ENCODE measurements at regions not wholly inside any gene's neighbourhood (a gene's known extent, or its start where the extent isn't known, plus 50 kb on each side); places are given as distances from the start of the nearest gene placed in this dataset.

DNA sequence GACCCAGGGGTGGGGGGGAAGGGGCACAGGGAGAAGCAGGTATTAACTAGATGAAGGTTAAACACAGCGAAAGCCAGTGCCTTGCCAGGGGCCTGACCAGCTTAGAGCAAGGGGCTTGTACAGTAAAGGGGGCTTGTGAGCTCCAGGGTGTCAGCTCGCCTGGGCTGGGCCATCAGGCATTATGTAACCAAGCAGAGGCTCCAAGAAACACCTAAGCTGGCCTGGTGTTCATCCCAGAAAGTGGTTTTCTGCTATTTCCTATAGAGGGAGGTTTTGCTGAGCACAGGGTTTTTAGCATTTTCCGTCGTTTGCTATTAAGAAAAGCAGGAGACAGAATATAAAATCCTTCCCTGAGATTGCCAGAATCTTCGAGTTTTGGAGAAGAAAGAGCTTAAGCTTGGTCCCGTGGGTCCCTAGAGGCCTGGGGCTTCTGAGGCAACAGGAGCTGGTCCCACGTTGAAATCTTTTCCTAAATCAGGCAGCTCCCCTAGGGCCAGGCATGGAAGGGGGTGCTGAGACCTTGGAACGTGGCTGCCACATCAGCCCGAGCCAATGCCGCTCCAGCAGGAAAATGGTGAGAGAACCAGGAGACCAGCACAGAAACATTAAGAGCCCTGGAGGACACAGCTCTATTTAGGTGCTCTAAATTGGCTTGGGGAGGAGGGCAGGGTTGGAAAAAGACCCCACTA is 71.4 kb downstream of the ISG20 start:
- peaks cover 10% of the 10 kb centered on the region for H3K27me3 Mint-ChIP-seq (ENCODE audit: insufficient read depth, low read depth, poor library complexity)
- no peak overlapping the region for H3K27ac Mint-ChIP-seq
- H3K27me3 ChIP-seq (ENCODE audit: insufficient read depth) = peaks cover 18% of the 10 kb centered on the region
- no peak overlapping the region for H3K4me3 ChIP-seq
- no peaks in the 10 kb centered on the region; the same call in 1 of the 2 replicates for H3K9me2 ChIP-seq (ENCODE audit: insufficient read depth)
- DNase-seq (ENCODE audit: low spot score) (no peak), ATAC-seq (no peak)
- no peaks in the 10 kb centered on the region for H3K9me3 Mint-ChIP-seq
- peaks cover 4% of the 10 kb centered on the region; the same call in 2 of the 3 replicates for H3K4me1 Mint-ChIP-seq
- no peak overlapping the region for H3K27ac ChIP-seq (ENCODE audit: low read depth)
- 0 out of 2 replicates have a peak, but pooled peaks cover 3% of the 10 kb centered on the region for H4K20me1 ChIP-seq (replicated peaks; ENCODE audit: insufficient read depth)
- H3K4me1 ChIP-seq (ENCODE audit: insufficient read depth) = no peaks in the 10 kb centered on the region; the same call in 1 of the 2 replicates
- TF ChIP-seq, protein P1, sequence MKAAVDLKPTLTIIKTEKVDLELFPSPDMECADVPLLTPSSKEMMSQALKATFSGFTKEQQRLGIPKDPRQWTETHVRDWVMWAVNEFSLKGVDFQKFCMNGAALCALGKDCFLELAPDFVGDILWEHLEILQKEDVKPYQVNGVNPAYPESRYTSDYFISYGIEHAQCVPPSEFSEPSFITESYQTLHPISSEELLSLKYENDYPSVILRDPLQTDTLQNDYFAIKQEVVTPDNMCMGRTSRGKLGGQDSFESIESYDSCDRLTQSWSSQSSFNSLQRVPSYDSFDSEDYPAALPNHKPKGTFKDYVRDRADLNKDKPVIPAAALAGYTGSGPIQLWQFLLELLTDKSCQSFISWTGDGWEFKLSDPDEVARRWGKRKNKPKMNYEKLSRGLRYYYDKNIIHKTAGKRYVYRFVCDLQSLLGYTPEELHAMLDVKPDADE (IDR thresholded peaks at IDR 0.05) = no peak
- TF ChIP-seq STAT1 (IDR thresholded peaks at IDR 0.05; ENCODE audit: unreplicated experiment) (no peak), ZNF114 (CRISPR knock-in tag; IDR thresholded peaks at IDR 0.05) (no peak), ZNF331 (CRISPR knock-in tag; IDR thresholded peaks at IDR 0.05; ENCODE audit: low read depth) (no peak), EZH2 (IDR thresholded peaks at IDR 0.05; ENCODE audit: low read depth, unreplicated experiment) (no peak), NANOG (IDR thresholded peaks at IDR 0.05; ENCODE audit: borderline replicate concordance) (no peak), POLR2AphosphoS5 (IDR thresholded peaks at IDR 0.05; ENCODE audit: low read depth) (no peak)
- TF ChIP-seq, protein P2, sequence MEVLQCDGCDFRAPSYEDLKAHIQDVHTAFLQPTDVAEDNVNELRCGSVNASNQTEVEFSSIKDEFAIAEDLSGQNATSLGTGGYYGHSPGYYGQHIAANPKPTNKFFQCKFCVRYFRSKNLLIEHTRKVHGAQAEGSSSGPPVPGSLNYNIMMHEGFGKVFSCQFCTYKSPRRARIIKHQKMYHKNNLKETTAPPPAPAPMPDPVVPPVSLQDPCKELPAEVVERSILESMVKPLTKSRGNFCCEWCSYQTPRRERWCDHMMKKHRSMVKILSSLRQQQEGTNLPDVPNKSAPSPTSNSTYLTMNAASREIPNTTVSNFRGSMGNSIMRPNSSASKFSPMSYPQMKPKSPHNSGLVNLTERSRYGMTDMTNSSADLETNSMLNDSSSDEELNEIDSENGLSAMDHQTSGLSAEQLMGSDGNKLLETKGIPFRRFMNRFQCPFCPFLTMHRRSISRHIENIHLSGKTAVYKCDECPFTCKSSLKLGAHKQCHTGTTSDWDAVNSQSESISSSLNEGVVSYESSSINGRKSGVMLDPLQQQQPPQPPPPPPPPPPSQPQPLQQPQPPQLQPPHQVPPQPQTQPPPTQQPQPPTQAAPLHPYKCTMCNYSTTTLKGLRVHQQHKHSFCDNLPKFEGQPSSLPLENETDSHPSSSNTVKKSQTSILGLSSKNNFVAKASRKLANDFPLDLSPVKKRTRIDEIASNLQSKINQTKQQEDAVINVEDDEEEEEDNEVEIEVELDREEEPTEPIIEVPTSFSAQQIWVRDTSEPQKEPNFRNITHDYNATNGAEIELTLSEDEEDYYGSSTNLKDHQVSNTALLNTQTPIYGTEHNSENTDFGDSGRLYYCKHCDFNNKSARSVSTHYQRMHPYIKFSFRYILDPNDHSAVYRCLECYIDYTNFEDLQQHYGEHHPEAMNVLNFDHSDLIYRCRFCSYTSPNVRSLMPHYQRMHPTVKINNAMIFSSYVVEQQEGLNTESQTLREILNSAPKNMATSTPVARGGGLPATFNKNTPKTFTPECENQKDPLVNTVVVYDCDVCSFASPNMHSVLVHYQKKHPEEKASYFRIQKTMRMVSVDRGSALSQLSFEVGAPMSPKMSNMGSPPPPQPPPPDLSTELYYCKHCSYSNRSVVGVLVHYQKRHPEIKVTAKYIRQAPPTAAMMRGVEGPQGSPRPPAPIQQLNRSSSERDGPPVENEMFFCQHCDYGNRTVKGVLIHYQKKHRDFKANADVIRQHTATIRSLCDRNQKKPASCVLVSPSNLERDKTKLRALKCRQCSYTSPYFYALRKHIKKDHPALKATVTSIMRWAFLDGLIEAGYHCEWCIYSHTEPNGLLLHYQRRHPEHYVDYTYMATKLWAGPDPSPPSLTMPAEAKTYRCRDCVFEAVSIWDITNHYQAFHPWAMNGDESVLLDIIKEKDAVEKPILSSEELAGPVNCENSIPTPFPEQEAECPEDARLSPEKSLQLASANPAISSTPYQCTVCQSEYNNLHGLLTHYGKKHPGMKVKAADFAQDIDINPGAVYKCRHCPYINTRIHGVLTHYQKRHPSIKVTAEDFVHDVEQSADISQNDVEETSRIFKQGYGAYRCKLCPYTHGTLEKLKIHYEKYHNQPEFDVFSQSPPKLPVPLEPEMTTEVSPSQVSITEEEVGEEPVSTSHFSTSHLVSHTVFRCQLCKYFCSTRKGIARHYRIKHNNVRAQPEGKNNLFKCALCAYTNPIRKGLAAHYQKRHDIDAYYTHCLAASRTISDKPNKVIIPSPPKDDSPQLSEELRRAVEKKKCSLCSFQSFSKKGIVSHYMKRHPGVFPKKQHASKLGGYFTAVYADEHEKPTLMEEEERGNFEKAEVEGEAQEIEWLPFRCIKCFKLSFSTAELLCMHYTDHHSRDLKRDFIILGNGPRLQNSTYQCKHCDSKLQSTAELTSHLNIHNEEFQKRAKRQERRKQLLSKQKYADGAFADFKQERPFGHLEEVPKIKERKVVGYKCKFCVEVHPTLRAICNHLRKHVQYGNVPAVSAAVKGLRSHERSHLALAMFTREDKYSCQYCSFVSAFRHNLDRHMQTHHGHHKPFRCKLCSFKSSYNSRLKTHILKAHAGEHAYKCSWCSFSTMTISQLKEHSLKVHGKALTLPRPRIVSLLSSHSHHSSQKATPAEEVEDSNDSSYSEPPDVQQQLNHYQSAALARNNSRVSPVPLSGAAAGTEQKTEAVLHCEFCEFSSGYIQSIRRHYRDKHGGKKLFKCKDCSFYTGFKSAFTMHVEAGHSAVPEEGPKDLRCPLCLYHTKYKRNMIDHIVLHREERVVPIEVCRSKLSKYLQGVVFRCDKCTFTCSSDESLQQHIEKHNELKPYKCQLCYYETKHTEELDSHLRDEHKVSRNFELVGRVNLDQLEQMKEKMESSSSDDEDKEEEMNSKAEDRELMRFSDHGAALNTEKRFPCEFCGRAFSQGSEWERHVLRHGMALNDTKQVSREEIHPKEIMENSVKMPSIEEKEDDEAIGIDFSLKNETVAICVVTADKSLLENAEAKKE (CRISPR knock-in tag; IDR thresholded peaks at IDR 0.05) = no peak
- TF ChIP-seq, protein P3, sequence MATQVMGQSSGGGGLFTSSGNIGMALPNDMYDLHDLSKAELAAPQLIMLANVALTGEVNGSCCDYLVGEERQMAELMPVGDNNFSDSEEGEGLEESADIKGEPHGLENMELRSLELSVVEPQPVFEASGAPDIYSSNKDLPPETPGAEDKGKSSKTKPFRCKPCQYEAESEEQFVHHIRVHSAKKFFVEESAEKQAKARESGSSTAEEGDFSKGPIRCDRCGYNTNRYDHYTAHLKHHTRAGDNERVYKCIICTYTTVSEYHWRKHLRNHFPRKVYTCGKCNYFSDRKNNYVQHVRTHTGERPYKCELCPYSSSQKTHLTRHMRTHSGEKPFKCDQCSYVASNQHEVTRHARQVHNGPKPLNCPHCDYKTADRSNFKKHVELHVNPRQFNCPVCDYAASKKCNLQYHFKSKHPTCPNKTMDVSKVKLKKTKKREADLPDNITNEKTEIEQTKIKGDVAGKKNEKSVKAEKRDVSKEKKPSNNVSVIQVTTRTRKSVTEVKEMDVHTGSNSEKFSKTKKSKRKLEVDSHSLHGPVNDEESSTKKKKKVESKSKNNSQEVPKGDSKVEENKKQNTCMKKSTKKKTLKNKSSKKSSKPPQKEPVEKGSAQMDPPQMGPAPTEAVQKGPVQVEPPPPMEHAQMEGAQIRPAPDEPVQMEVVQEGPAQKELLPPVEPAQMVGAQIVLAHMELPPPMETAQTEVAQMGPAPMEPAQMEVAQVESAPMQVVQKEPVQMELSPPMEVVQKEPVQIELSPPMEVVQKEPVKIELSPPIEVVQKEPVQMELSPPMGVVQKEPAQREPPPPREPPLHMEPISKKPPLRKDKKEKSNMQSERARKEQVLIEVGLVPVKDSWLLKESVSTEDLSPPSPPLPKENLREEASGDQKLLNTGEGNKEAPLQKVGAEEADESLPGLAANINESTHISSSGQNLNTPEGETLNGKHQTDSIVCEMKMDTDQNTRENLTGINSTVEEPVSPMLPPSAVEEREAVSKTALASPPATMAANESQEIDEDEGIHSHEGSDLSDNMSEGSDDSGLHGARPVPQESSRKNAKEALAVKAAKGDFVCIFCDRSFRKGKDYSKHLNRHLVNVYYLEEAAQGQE (IDR thresholded peaks at IDR 0.05; ENCODE audit: unreplicated experiment) = no peak
- TF ChIP-seq, protein P4, sequence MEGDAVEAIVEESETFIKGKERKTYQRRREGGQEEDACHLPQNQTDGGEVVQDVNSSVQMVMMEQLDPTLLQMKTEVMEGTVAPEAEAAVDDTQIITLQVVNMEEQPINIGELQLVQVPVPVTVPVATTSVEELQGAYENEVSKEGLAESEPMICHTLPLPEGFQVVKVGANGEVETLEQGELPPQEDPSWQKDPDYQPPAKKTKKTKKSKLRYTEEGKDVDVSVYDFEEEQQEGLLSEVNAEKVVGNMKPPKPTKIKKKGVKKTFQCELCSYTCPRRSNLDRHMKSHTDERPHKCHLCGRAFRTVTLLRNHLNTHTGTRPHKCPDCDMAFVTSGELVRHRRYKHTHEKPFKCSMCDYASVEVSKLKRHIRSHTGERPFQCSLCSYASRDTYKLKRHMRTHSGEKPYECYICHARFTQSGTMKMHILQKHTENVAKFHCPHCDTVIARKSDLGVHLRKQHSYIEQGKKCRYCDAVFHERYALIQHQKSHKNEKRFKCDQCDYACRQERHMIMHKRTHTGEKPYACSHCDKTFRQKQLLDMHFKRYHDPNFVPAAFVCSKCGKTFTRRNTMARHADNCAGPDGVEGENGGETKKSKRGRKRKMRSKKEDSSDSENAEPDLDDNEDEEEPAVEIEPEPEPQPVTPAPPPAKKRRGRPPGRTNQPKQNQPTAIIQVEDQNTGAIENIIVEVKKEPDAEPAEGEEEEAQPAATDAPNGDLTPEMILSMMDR (conservative IDR thresholded peaks at IDR 0.05; ENCODE audit: low read depth in 2 of 2) = no peak
- H3K79me2 ChIP-seq (replicated peaks; ENCODE audit: insufficient read depth) = no peaks in the 10 kb centered on the region
- H3K36me3 ChIP-seq (ENCODE audit: insufficient read depth) = no peaks in the 10 kb centered on the region
- no peak overlapping the region for H3K4me3 Mint-ChIP-seq
- H3K36me3 Mint-ChIP-seq (ENCODE audit: low read depth) = no peaks in the 10 kb centered on the region
- H3K4me2 ChIP-seq = no peak overlapping the region
- peaks cover 7% of the 10 kb centered on the region; the same call in 1 of the 2 replicates for H3F3A ChIP-seq (replicated peaks; ENCODE audit: low read depth)
- no peak overlapping the region for H2AFZ ChIP-seq

Measured in GM23338 (cell line).